Tibial artery (tissue), 4 donors: ENCODE measurements at regions not wholly inside any gene's neighbourhood (a gene's known extent, or its start where the extent isn't known, plus 50 kb on each side); places are given as distances from the start of the nearest gene placed in this dataset.

Experiments
- DNase-seq, 2 donors: peaks; one replicate each; pipeline ENCODE4 v3.0.0-alpha.2; 2019
- H3K27ac ChIP-seq, 2 donors: fragments of 200-600 bp; sonication (generic) in 1 of 2; 1 replicate in 1 of 2; 2 replicates in 1 of 2; pipeline ENCODE4 v1.5.1; 2018 to 2019; ENCODE audit warnings: mild to moderate bottlenecking in 1 of 2
- H3K27me3 ChIP-seq, 2 donors: fragments of 200-600 bp; sonication (generic) in 1 of 2; one replicate each; pipeline versions ENCODE4 v1.5.1 to v1.6.0; 2016 to 2019
- H3K36me3 ChIP-seq, 3 donors: fragments of 200-600 bp; sonication (generic) in 2 of 3; one replicate each; pipeline ENCODE4 v1.5.1; 2016 to 2019; ENCODE audit warnings: mild to moderate bottlenecking in 2 of 3
- H3K4me1 ChIP-seq, 4 donors: fragments of 200-600 bp; sonication (generic) in 2 of 4; 1 replicate in 3 of 4; 2 replicates in 1 of 4; pipeline ENCODE4 v1.5.1; 2016 to 2019
- H3K4me3 ChIP-seq, 2 donors: fragments of 200-600 bp; sonication (generic) in 1 of 2; 1 replicate in 1 of 2; 2 replicates in 1 of 2; pipeline ENCODE4 v1.5.1; 2018 to 2019; ENCODE audit warnings: mild to moderate bottlenecking in 2 of 2
- H3K9me3 ChIP-seq, 3 donors: fragments of 200-600 bp; sonication (generic) in 1 of 3; one replicate each; pipeline ENCODE4 v1.5.1; 2016 to 2019
- intact Hi-C: fragments of 100-400 bp; cut with DNase I; formaldehyde crosslinking; loops from one replicate; pipeline ENCODE4 v1.15.0; 2023; ENCODE audit warnings: low total_unique reads
- TF ChIP-seq, protein P1 (sequence below), 2 experiments: fragments of 200-600 bp in 1 of 2; fragments of 450-650 bp in 1 of 2; IDR thresholded peaks; one replicate each; pipeline ENCODE4 v1.5.1; 2017 to 2019; ENCODE audit warnings: antibody characterized with exemption in 2 of 2, mild to moderate bottlenecking in 1 of 2, moderate library complexity in 1 of 2

DNA sequence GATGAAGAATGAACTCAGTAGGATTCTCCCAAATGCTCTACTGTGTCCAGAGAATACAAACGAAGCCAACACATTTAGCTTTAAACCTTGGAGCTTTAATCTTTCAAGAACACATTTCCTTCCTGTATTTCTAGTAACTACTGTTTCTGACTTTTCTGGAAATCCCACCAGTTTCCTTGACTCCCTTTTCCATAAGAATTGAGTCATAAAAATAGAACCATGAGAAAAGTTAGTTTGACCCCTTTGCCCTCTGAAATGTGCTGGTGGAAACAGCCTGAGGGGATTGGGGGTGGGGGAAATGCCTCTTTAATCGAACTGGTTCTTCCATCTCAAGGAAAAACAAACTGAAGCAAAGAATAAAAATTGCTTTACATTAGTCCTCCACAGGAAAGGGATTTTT is 123.9 kb downstream of the TMEM17 start:
- Histone ChIP-seq H3K9me3 (no peaks in the 10 kb centered on the region), H3K27ac (no peak overlapping the region), H3K27me3 (no peaks in the 10 kb centered on the region), H3K4me3 (no peak overlapping the region), H3K4me1 (peaks cover 0 to 7% (median 0%) of the 10 kb centered on the region in 4 donors), H3K36me3 (no peaks in the 10 kb centered on the region)
- intact Hi-C loops: no loop called here
- DNase-seq: no peak
- TF ChIP-seq, protein P1, sequence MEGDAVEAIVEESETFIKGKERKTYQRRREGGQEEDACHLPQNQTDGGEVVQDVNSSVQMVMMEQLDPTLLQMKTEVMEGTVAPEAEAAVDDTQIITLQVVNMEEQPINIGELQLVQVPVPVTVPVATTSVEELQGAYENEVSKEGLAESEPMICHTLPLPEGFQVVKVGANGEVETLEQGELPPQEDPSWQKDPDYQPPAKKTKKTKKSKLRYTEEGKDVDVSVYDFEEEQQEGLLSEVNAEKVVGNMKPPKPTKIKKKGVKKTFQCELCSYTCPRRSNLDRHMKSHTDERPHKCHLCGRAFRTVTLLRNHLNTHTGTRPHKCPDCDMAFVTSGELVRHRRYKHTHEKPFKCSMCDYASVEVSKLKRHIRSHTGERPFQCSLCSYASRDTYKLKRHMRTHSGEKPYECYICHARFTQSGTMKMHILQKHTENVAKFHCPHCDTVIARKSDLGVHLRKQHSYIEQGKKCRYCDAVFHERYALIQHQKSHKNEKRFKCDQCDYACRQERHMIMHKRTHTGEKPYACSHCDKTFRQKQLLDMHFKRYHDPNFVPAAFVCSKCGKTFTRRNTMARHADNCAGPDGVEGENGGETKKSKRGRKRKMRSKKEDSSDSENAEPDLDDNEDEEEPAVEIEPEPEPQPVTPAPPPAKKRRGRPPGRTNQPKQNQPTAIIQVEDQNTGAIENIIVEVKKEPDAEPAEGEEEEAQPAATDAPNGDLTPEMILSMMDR (IDR thresholded peaks at IDR 0.05): no peak

- no peaks in the 10 kb centered on the region for H3K27me3 ChIP-seq
- peaks cover 0 to 7% (median 0%) of the 10 kb centered on the region in 4 donors for H3K4me1 ChIP-seq
- TF ChIP-seq, protein P1 (IDR thresholded peaks at IDR 0.05): no peak
- no peaks in the 10 kb centered on the region for H3K9me3 ChIP-seq
- DNase-seq: no peak
- intact Hi-C loops: no loop called here
- no peak overlapping the region for H3K27ac ChIP-seq
- no peak overlapping the region for H3K4me3 ChIP-seq
- H3K36me3 ChIP-seq: no peaks in the 10 kb centered on the region
These were observed 124.3 kb downstream of the TMEM17 start for GRCh38 chr2:62381656-62382055.

- Histone ChIP-seq H3K27ac (no peak overlapping the region), H3K27me3 (no peaks in the 10 kb centered on the region), H3K9me3 (no peaks in the 10 kb centered on the region), H3K4me3 (no peak overlapping the region), H3K36me3 (no peaks in the 10 kb centered on the region), H3K4me1 (peaks cover 0 to 7% (median 0%) of the 10 kb centered on the region in 4 donors)
- intact Hi-C loops: no loop called here
- DNase-seq: no peak
- TF ChIP-seq, protein P1 (IDR thresholded peaks at IDR 0.05): no peak
These were observed 126.4 kb downstream of the TMEM17 start for GRCh38 chr2:62379566-62379965.

GRCh38 chr2:62375113-62375420 is 130.9 kb downstream of the TMEM17 start:
- Histone ChIP-seq H3K4me3 (no peak overlapping the region), H3K9me3 (peaks cover 0 to 7% (median 0%) of the 10 kb centered on the region in 3 donors), H3K4me1 (no peaks in the 10 kb centered on the region), H3K36me3 (no peaks in the 10 kb centered on the region), H3K27ac (no peak overlapping the region), H3K27me3 (no peaks in the 10 kb centered on the region)
- intact Hi-C loops: no loop called here
- no peak for DNase-seq
- TF ChIP-seq, protein P1 (IDR thresholded peaks at IDR 0.05): no peak

DNA sequence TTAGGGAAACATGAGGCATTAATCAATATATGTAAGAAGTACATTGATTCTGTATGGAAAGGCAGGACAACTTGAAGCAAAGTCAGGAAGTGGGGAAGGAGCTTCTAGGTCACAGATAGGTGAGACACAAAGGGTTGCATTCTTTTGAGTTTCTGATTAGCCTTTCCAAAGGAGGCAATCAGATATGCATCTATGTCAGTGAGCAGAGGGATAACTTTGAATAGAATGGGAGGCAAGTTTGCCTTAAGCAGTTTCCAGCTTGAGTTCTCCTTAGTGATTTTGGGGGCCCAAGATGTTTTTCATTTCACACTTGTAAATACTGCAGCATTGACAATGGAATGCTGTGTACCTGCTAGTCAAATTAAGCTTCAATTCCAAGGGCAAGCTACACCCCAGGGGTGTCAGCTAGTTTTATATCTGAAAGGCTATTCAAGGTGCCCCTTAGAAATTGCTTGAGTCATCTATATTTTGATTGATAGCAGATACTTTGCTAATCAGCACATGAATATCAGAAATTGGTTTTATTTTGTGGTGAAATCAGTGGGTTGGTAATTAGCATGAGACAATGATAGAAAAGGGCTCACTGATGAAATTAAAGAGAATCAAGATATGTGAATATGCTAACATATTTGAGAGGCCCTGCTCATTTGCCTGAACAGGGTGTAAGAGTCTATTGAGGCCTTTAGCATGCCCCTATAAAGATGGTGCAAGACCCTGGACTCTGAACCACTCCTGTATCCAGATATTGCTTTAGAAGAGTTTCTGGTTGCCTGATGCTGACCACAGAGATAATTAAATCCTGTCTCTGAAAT is 131.5 kb downstream of the TMEM17 start:
- H3K36me3 ChIP-seq: no peaks in the 10 kb centered on the region
- no peak for DNase-seq
- H3K4me3 ChIP-seq: no peak overlapping the region
- peaks cover 0 to 7% (median 0%) of the 10 kb centered on the region in 3 donors for H3K9me3 ChIP-seq
- no peaks in the 10 kb centered on the region for H3K27me3 ChIP-seq
- intact Hi-C loops: no loop called here
- TF ChIP-seq, protein P1 (IDR thresholded peaks at IDR 0.05): no peak
- no peak overlapping the region for H3K27ac ChIP-seq
- H3K4me1 ChIP-seq: no peaks in the 10 kb centered on the region
